Vagina (tissue), 2 donors: ENCODE measurements at regions not wholly inside any gene's neighbourhood (a gene's known extent, or its start where the extent isn't known, plus 50 kb on each side); places are given as distances from the start of the nearest gene placed in this dataset.

Experiments
- POLR2A ChIP-seq, 2 donors: fragments of 450-650 bp; IDR thresholded peaks; one replicate each; pipeline ENCODE4 v1.6.1; 2017; ENCODE audit warnings: antibody characterized with exemption in 2 of 2, mild to moderate bottlenecking in 2 of 2, moderate library complexity in 2 of 2
- TF ChIP-seq, protein P1 (sequence below), 3 experiments: fragments of 450-650 bp in 2 of 3; fragments of 200-600 bp in 1 of 3; sonication (generic) in 1 of 3; IDR thresholded peaks; one replicate each; pipeline ENCODE4 v1.5.1; 2017 to 2019; ENCODE audit warnings: antibody characterized with exemption in 3 of 3, mild to moderate bottlenecking in 2 of 3, moderate library complexity in 2 of 3

DNA sequence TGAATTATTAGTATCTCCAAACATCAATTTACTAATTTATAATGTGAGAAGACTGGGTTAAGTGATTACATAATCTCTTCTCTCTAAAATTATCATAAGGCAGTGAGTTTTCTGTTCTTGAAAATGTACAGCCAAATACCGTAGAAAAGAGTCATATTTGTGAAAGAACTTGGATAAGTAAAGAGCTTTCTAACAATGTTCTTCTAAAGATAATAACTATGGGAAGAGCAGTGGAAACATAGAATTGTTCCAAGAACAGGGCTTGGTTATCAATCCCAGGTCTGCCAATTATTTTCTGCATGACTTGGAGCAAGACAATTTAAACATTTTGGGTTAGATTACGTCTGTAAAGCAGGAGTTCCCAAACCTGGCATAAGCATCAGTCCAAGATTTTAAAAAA, 198.1 kb upstream of the SGK1 start:
- TF ChIP-seq POLR2A (IDR thresholded peaks at IDR 0.05) = no peak
- TF ChIP-seq, protein P1, sequence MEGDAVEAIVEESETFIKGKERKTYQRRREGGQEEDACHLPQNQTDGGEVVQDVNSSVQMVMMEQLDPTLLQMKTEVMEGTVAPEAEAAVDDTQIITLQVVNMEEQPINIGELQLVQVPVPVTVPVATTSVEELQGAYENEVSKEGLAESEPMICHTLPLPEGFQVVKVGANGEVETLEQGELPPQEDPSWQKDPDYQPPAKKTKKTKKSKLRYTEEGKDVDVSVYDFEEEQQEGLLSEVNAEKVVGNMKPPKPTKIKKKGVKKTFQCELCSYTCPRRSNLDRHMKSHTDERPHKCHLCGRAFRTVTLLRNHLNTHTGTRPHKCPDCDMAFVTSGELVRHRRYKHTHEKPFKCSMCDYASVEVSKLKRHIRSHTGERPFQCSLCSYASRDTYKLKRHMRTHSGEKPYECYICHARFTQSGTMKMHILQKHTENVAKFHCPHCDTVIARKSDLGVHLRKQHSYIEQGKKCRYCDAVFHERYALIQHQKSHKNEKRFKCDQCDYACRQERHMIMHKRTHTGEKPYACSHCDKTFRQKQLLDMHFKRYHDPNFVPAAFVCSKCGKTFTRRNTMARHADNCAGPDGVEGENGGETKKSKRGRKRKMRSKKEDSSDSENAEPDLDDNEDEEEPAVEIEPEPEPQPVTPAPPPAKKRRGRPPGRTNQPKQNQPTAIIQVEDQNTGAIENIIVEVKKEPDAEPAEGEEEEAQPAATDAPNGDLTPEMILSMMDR (IDR thresholded peaks at IDR 0.05) = no peak
